GM12878 (cell line): ENCODE measurements at regions not wholly inside any gene's neighbourhood (a gene's known extent, or its start where the extent isn't known, plus 50 kb on each side); places are given as distances from the start of the nearest gene placed in this dataset.

Source experiments
- ATAC-seq: fragments of 200-7000 bp; cut with Tn5 transposase; 3 replicates; pipeline ENCODE4 v1.9.1; 2020; ENCODE audit warnings: mild to moderate bottlenecking, moderate library complexity
- BruUV-seq: library from RNA; stranded (reverse); fragments of 400-500 nt; replicated peaks from 2 replicates; lab custom pipeline; 2021; lab: Mats Ljungman, UMichigan
- CTCF ChIA-PET: fragments of 300-600 bp; sonication (Branson Sonifier 250); formaldehyde crosslinking; extraction: SDS; loops from one replicate; lab custom pipeline; 2021; ENCODE audit warnings: inconsistent platforms; lab: Yijun Ruan, JAX
- POLR2A ChIA-PET: fragments of 350-600 bp; formaldehyde crosslinking; extraction: SDS; loops from one replicate; lab custom pipeline; 2021; ENCODE audit warnings: inconsistent platforms; lab: Charles Lee
- RAD21 ChIA-PET: fragments of 300-600 bp; sonication (Branson Sonifier 250); formaldehyde crosslinking; loops from one replicate; lab custom pipeline; 2023; ENCODE audit warnings: antibody characterized with exemption; ENCODE audit not compliant: unreplicated experiment; lab: Charles Lee
- SMC1A ChIA-PET: fragments of 300-600 bp; sonication (Branson Sonifier 250); formaldehyde crosslinking; loops from one replicate; lab custom pipeline; 2023; ENCODE audit not compliant: unreplicated experiment, uncharacterized antibody; lab: Charles Lee
- DNase-seq: peaks from one replicate; pipeline ENCODE4 v3.0.0-alpha.2; 2011; ENCODE audit warnings: low read depth, low spot score
- FAIRE-seq: peaks from 3 replicates; lab custom pipeline; 2011; peaks lifted over from hg19 to GRCh38; lab: Jason Lieb, UNC
- H2AFZ ChIP-seq: 2 replicates; pipeline ENCODE4 v1.6.0; 2011; ENCODE audit warnings: low read depth, low read length, control low read depth; ENCODE audit not compliant: control insufficient read depth
- H3K27ac ChIP-seq: 2 replicates; pipeline ENCODE4 v1.5.1; 2011; ENCODE audit warnings: control low read depth; ENCODE audit not compliant: control insufficient read depth, insufficient read depth
- H3K27me3 ChIP-seq, 2 experiments: replicated peaks in 1 of 2; 2 replicates each; pipeline versions ENCODE4 v1.6.0 to v1.6.1; 2011; ENCODE audit warnings: low read length in 1 of 2; ENCODE audit not compliant: control insufficient read depth in 2 of 2, insufficient read depth in 2 of 2
- H3K36me3 ChIP-seq, 2 experiments: 2 replicates each; pipeline ENCODE4 v1.5.1; 2011; ENCODE audit warnings: low read length in 1 of 2; ENCODE audit not compliant: control insufficient read depth in 2 of 2, insufficient read depth in 2 of 2
- H3K4me1 ChIP-seq: 2 replicates; pipeline ENCODE4 v1.6.1; 2011; ENCODE audit warnings: mild to moderate bottlenecking, low read length, moderate library complexity, mixed read lengths; ENCODE audit not compliant: control insufficient read depth, insufficient read depth
- H3K4me2 ChIP-seq: 2 replicates; pipeline ENCODE4 v1.6.0; 2011; ENCODE audit warnings: control low read depth; ENCODE audit not compliant: control insufficient read depth, insufficient read depth
- H3K4me3 ChIP-seq: fragments of 200-600 bp; sonication (generic); 2 replicates; pipeline ENCODE4 v1.5.1; 2016
- H3K79me2 ChIP-seq: 2 replicates; pipeline ENCODE4 v1.6.0; 2011; ENCODE audit warnings: low read length; ENCODE audit not compliant: control insufficient read depth, insufficient read depth
- H3K9ac ChIP-seq: 2 replicates; pipeline ENCODE4 v1.8.0; 2011; ENCODE audit warnings: low read length, control low read depth, mixed read lengths; ENCODE audit not compliant: control insufficient read depth, insufficient read depth
- H3K9me3 ChIP-seq: replicated peaks from 3 replicates; pipeline ENCODE4 v1.5.1; 2011; ENCODE audit warnings: mild to moderate bottlenecking, low read length; ENCODE audit not compliant: control insufficient read depth, insufficient read depth
- H4K20me1 ChIP-seq: 2 replicates; pipeline ENCODE4 v1.6.0; 2011; ENCODE audit not compliant: control insufficient read depth, insufficient read depth
- ATF7 ChIP-seq: fragments of 450-650 bp; IDR thresholded peaks from 2 replicates; pipeline ENCODE4 v1.6.1; 2016; ENCODE audit warnings: low read depth, mild to moderate bottlenecking
- BACH1 ChIP-seq: fragments of 450-650 bp; IDR thresholded peaks from 2 replicates; pipeline ENCODE4 v1.6.1; 2017; ENCODE audit warnings: mild to moderate bottlenecking, borderline replicate concordance
- CBX3 ChIP-seq: fragments of 200-600 bp; sonication (generic); IDR thresholded peaks from 2 replicates; pipeline ENCODE4 v1.6.1; 2016; ENCODE audit warnings: low read depth, borderline replicate concordance
- CHD1 ChIP-seq: IDR thresholded peaks from 2 replicates; pipeline ENCODE4 v1.6.1; 2012; ENCODE audit warnings: low read depth, low read length, improper control_type of control experiment
- HDGF ChIP-seq: fragments of 450-650 bp; IDR thresholded peaks from 2 replicates; pipeline ENCODE4 v1.6.1; 2016; ENCODE audit warnings: antibody characterized with exemption
- KLF5 ChIP-seq: fragments of 450-650 bp; IDR thresholded peaks from 2 replicates; pipeline ENCODE4 v1.6.1; 2014; ENCODE audit warnings: mild to moderate bottlenecking; ENCODE audit not compliant: partially characterized antibody
- SPI1 ChIP-seq: IDR thresholded peaks from 2 replicates; pipeline ENCODE4 v1.6.1; 2011; ENCODE audit warnings: low read depth, mild to moderate bottlenecking, low read length, moderate library complexity, borderline replicate concordance; ENCODE audit not compliant: insufficient read depth
- SREBF1 ChIP-seq: IDR thresholded peaks from 2 replicates; pipeline ENCODE4 v1.6.1; 2012; ENCODE audit warnings: mild to moderate bottlenecking, low read length
- whole genome bisulfite sequencing: methylation state at CpG from one replicate; pipeline ENCODE4 v1.1.6; 2016; ENCODE audit warnings: low lambda C conversion rate; ENCODE audit not compliant: insufficient replicate concordance, insufficient coverage; ENCODE audit errors: missing lambda C conversion rate; 5-methylcytosine and 5-hydroxymethylcytosine counted together
- in situ Hi-C: fragments of 300-500 bp; cut with MboI; formaldehyde crosslinking; loops from 9 replicates; pipeline ENCODE4 v1.14.3; 2018; ENCODE audit warnings: mixed read lengths
- intact Hi-C: fragments of 100-400 bp; cut with micrococcal nuclease; formaldehyde crosslinking; loops from one replicate; pipeline ENCODE4 v1.14.2; 2022; ENCODE audit not compliant: unreplicated experiment
- TF ChIP-seq, protein P1 (sequence below): fragments of 450-650 bp; IDR thresholded peaks from 2 replicates; pipeline ENCODE4 v1.6.1; 2016; ENCODE audit warnings: mild to moderate bottlenecking, moderate library complexity, borderline replicate concordance
- TF ChIP-seq, protein P2 (sequence below): fragments of 150-350 bp; IDR thresholded peaks from 2 replicates; pipeline ENCODE4 v1.6.1; 2014; ENCODE audit warnings: mild to moderate bottlenecking, low read depth, low read length
- TF ChIP-seq, protein P3 (sequence below): fragments of 450-650 bp; IDR thresholded peaks from 2 replicates; pipeline ENCODE4 v1.6.1; 2017; ENCODE audit warnings: low read depth, mild to moderate bottlenecking, moderate library complexity

DNA sequence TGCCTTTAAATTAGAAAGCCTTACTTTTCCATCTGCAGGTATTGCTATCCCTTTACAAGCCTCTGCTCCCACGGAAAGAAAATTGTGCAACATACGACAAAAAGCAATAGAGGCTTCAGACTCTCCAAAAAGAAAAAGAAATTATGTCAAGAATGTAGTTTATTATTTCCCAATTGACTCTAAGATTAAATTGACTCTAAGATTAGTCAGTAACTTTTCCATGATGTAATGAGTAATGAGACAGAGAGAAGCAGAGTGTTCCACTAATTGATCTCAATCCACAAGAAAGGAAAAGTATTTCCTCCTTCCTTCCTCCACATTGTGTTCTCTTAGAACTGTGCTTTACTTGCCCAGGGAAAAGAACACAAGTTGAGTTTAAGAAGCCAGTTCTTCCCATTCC, 345.7 kb upstream of the HS3ST1 start:
- intact Hi-C loops: no loop called here
- Histone ChIP-seq H3K36me3 (no peaks in the 10 kb centered on the region), H4K20me1 (no peaks in the 10 kb centered on the region), H3K9ac (no peak overlapping the region), H2AFZ (no peak overlapping the region), H3K4me1 (no peaks in the 10 kb centered on the region), H3K27me3 (no peaks in the 10 kb centered on the region)
- no peak for ATAC-seq
- CTCF ChIA-PET: no interaction called here
- no peak for TF ChIP-seq HDGF
- no peak for TF ChIP-seq SPI1
- TF ChIP-seq CHD1: no peak
- TF ChIP-seq, all 136 proteins: peak for 0
- in situ Hi-C loops: loop anchor here (25.0 kb wide), 2 partner anchors 863 to 1763 kb away; partner anchors contain the start of gene NKX3-2
- Histone ChIP-seq H3K4me3 (no peak overlapping the region), H3K9me3 (no peaks in the 10 kb centered on the region), H3K4me2 (no peak overlapping the region), H3K27ac (no peak overlapping the region), H3K79me2 (no peaks in the 10 kb centered on the region)
- ChIA-PET POLR2A (no interaction called here), RAD21 (no interaction called here), SMC1A (no interaction called here)
- FAIRE-seq (no peak), DNase-seq (no peak)
- no TSS peak for BruUV-seq
- 70% methylated on average over 2 of the region's 2 CpGs for WGBS

DNA sequence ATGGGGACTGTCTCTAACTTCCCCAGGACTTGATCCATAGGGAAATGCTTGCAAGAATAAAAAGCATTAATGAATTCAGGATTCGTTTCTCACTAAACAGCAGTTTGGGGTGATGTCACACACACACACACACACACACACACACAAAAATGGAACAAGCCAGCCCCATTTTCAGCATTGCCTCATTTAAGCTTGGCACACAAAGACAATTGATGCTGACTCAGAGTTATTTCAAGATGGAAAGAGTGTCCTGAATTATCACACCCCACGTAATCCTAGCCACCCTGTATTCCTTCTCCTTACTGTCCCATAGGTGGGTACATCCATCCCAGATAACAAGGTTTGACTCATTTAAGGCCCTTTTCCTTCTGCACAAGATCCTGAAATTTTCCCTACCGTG, 345.1 kb upstream of the HS3ST1 start:
- H3K36me3 ChIP-seq: no peaks in the 10 kb centered on the region
- H3K79me2 ChIP-seq: no peaks in the 10 kb centered on the region
- RAD21 ChIA-PET: no interaction called here
- H3K4me2 ChIP-seq: no peak overlapping the region
- no TSS peak for BruUV-seq
- no peaks in the 10 kb centered on the region for H4K20me1 ChIP-seq
- SMC1A ChIA-PET: no interaction called here
- FAIRE-seq: no peak
- H3K9ac ChIP-seq: no peak overlapping the region
- no peaks in the 10 kb centered on the region for H3K4me1 ChIP-seq
- no peaks in the 10 kb centered on the region for H3K9me3 ChIP-seq
- ATAC-seq: no peak
- no peak overlapping the region for H2AFZ ChIP-seq
- CTCF ChIA-PET: no interaction called here
- in situ Hi-C loops (loop anchor here (25.0 kb wide), 2 partner anchors 864 to 1764 kb away; partner anchors contain the start of gene NKX3-2), intact Hi-C loops (no loop called here)
- H3K4me3 ChIP-seq: no peak overlapping the region
- DNase-seq: no peak
- no peak overlapping the region for H3K27ac ChIP-seq
- POLR2A ChIA-PET: no interaction called here
- 8% methylated on average over 3 of the region's 3 CpGs for WGBS
- no peaks in the 10 kb centered on the region for H3K27me3 ChIP-seq
- TF ChIP-seq KLF5: no peak
- TF ChIP-seq BACH1: no peak
- TF ChIP-seq SREBF1: no peak
- TF ChIP-seq, protein P1, sequence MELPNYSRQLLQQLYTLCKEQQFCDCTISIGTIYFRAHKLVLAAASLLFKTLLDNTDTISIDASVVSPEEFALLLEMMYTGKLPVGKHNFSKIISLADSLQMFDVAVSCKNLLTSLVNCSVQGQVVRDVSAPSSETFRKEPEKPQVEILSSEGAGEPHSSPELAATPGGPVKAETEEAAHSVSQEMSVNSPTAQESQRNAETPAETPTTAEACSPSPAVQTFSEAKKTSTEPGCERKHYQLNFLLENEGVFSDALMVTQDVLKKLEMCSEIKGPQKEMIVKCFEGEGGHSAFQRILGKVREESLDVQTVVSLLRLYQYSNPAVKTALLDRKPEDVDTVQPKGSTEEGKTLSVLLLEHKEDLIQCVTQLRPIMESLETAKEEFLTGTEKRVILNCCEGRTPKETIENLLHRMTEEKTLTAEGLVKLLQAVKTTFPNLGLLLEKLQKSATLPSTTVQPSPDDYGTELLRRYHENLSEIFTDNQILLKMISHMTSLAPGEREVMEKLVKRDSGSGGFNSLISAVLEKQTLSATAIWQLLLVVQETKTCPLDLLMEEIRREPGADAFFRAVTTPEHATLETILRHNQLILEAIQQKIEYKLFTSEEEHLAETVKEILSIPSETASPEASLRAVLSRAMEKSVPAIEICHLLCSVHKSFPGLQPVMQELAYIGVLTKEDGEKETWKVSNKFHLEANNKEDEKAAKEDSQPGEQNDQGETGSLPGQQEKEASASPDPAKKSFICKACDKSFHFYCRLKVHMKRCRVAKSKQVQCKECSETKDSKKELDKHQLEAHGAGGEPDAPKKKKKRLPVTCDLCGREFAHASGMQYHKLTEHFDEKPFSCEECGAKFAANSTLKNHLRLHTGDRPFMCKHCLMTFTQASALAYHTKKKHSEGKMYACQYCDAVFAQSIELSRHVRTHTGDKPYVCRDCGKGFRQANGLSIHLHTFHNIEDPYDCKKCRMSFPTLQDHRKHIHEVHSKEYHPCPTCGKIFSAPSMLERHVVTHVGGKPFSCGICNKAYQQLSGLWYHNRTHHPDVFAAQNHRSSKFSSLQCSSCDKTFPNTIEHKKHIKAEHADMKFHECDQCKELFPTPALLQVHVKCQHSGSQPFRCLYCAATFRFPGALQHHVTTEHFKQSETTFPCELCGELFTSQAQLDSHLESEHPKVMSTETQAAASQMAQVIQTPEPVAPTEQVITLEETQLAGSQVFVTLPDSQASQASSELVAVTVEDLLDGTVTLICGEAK: no peak
- no peak for TF ChIP-seq ATF7
- TF ChIP-seq, protein P2, sequence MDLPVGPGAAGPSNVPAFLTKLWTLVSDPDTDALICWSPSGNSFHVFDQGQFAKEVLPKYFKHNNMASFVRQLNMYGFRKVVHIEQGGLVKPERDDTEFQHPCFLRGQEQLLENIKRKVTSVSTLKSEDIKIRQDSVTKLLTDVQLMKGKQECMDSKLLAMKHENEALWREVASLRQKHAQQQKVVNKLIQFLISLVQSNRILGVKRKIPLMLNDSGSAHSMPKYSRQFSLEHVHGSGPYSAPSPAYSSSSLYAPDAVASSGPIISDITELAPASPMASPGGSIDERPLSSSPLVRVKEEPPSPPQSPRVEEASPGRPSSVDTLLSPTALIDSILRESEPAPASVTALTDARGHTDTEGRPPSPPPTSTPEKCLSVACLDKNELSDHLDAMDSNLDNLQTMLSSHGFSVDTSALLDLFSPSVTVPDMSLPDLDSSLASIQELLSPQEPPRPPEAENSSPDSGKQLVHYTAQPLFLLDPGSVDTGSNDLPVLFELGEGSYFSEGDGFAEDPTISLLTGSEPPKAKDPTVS: no peak
- TF ChIP-seq, protein P3, sequence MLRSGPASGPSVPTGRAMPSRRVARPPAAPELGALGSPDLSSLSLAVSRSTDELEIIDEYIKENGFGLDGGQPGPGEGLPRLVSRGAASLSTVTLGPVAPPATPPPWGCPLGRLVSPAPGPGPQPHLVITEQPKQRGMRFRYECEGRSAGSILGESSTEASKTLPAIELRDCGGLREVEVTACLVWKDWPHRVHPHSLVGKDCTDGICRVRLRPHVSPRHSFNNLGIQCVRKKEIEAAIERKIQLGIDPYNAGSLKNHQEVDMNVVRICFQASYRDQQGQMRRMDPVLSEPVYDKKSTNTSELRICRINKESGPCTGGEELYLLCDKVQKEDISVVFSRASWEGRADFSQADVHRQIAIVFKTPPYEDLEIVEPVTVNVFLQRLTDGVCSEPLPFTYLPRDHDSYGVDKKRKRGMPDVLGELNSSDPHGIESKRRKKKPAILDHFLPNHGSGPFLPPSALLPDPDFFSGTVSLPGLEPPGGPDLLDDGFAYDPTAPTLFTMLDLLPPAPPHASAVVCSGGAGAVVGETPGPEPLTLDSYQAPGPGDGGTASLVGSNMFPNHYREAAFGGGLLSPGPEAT: no peak
- TF ChIP-seq CBX3: no peak
